Ishikawa (cell line): ENCODE measurements at regions not wholly inside any gene's neighbourhood (a gene's known extent, or its start where the extent isn't known, plus 50 kb on each side); places are given as distances from the start of the nearest gene placed in this dataset.

Experiments
- CEBPB ChIP-seq: IDR thresholded peaks from 2 replicates; pipeline ENCODE4 v1.6.1; 2012
- CREB1 ChIP-seq: IDR thresholded peaks from 2 replicates; pipeline ENCODE4 v1.6.1; 2012; ENCODE audit warnings: low read depth
- EP300 ChIP-seq: IDR thresholded peaks from 2 replicates; pipeline ENCODE4 v1.6.1; 2012; ENCODE audit warnings: borderline replicate concordance
- FOXM1 ChIP-seq: IDR thresholded peaks from 2 replicates; pipeline ENCODE4 v1.6.1; 2012; ENCODE audit warnings: low read depth, borderline replicate concordance
- MAX ChIP-seq: IDR thresholded peaks from 2 replicates; pipeline ENCODE4 v1.6.1; 2012
- RAD21 ChIP-seq: IDR thresholded peaks from 2 replicates; pipeline ENCODE4 v1.6.1; 2012; ENCODE audit warnings: low read depth
- REST ChIP-seq: IDR thresholded peaks from 2 replicates; pipeline ENCODE4 v1.6.1; 2012; ENCODE audit warnings: low read depth, mild to moderate bottlenecking
- TAF1 ChIP-seq: IDR thresholded peaks from 2 replicates; pipeline ENCODE4 v1.6.1; 2012; ENCODE audit warnings: low read depth, mild to moderate bottlenecking
- ZBTB7A ChIP-seq: IDR thresholded peaks from 2 replicates; pipeline ENCODE4 v1.6.1; 2012; ENCODE audit warnings: low read depth

- TF ChIP-seq RAD21, result no peak
- TF ChIP-seq ZBTB7A, result no peak
- no peak for TF ChIP-seq FOXM1
- no peak for TF ChIP-seq REST
- TF ChIP-seq CREB1, result no peak
- no peak for TF ChIP-seq TAF1
- TF ChIP-seq CEBPB, result no peak
- no peak for TF ChIP-seq MAX
- no peak for TF ChIP-seq EP300
Observed at GRCh38 chr16:82402665-82403218, 224.0 kb upstream of the CDH13 start.
